ENCODE measurements at regions not wholly inside any gene's neighbourhood (a gene's known extent, or its start where the extent isn't known, plus 50 kb on each side); places are given as distances from the start of the nearest gene placed in this dataset.

DNA sequence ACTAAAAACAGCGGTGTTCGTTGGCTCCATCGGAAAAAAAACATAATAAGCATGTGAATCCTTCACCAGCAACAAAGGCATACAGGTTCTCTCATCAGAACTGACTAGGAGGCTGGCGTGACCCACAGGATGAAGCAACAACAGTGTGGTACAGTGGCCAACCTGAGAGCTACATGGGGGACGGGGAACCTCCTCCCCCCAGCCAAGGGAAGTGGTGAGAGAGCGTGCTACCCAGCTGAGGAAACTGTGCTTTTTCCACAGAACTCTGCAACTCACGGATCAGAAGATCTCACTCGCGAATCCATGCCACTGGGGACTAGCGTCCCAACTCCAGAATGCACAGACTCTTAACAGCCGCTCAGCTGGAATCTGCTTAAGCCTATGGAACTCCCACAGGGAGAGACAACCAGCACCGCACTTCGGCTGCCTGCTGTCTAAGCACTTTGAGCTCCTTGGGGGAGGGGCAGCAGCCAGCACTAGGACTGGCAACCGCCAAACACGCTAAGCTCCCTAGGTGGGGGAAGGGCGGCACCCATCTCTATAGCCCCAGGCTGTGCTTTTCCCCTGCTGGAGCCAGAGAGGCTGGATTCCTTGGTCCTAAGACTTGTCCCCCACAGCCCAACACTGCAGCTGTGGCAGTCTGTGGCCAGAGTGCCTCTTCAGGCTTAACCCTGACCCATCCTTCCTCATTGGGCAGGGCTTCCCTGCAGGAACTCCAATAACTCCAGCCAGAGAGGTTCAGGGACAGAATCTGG, 538.3 kb upstream of the BTBD3 start:
- Histone ChIP-seq H3K27ac (no peak overlapping the region), H3K4me1 (peaks cover 0 to 4% of the 10 kb centered on the region in 2 donors), H3K4me3 (no peak overlapping the region), H3K9me3 (no peaks in the 10 kb centered on the region), H3K27me3 (no peaks in the 10 kb centered on the region), H3K36me3 (no peaks in the 10 kb centered on the region)
- no peak for DNase-seq (ENCODE audit: low spot score)
- TF ChIP-seq, protein P1, sequence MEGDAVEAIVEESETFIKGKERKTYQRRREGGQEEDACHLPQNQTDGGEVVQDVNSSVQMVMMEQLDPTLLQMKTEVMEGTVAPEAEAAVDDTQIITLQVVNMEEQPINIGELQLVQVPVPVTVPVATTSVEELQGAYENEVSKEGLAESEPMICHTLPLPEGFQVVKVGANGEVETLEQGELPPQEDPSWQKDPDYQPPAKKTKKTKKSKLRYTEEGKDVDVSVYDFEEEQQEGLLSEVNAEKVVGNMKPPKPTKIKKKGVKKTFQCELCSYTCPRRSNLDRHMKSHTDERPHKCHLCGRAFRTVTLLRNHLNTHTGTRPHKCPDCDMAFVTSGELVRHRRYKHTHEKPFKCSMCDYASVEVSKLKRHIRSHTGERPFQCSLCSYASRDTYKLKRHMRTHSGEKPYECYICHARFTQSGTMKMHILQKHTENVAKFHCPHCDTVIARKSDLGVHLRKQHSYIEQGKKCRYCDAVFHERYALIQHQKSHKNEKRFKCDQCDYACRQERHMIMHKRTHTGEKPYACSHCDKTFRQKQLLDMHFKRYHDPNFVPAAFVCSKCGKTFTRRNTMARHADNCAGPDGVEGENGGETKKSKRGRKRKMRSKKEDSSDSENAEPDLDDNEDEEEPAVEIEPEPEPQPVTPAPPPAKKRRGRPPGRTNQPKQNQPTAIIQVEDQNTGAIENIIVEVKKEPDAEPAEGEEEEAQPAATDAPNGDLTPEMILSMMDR (IDR thresholded peaks at IDR 0.05) = no peak

GRCh38 chr20:11380283-11380682, 537.4 kb upstream of the BTBD3 start:
- H3K27me3 ChIP-seq = no peaks in the 10 kb centered on the region
- H3K27ac ChIP-seq = no peak overlapping the region
- no peaks in the 10 kb centered on the region for H3K36me3 ChIP-seq
- TF ChIP-seq, protein P1 (IDR thresholded peaks at IDR 0.05) = no peak
- H3K4me3 ChIP-seq = no peak overlapping the region
- peaks cover 0 to 4% of the 10 kb centered on the region in 2 donors for H3K4me1 ChIP-seq
- H3K9me3 ChIP-seq = no peaks in the 10 kb centered on the region
- DNase-seq (ENCODE audit: low spot score) = no peak

GRCh38 chr20:11387189-11387754, 530.4 kb upstream of the BTBD3 start:
- no peaks in the 10 kb centered on the region for H3K36me3 ChIP-seq
- H3K4me3 ChIP-seq = no peak overlapping the region
- H3K4me1 ChIP-seq = no peaks in the 10 kb centered on the region
- DNase-seq (ENCODE audit: low spot score) = no peak
- H3K9me3 ChIP-seq = no peaks in the 10 kb centered on the region
- no peaks in the 10 kb centered on the region for H3K27me3 ChIP-seq
- H3K27ac ChIP-seq = no peak overlapping the region
- TF ChIP-seq, protein P1 (IDR thresholded peaks at IDR 0.05) = no peak

DNA sequence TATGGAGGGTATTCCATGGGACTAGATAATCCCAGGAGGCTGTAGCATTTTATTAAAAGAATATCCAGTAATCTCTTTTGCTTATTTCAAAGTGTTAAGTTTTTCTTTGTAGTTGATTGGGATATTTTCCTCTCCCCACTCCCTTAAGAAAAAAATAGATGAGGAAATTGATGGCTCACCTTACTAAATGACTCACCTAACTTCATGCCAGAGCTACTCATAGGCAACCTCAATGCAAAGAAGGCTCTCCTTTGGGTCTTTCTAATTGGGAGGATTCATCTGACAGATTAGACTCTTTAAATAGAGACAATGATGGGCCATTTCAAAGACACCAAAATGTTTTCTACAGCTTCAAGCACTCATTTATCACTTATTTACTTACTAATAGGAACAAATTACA, 528.5 kb upstream of the BTBD3 start:
- H3K36me3 ChIP-seq = no peaks in the 10 kb centered on the region
- no peak overlapping the region for H3K4me3 ChIP-seq
- TF ChIP-seq, protein P1 (IDR thresholded peaks at IDR 0.05) = no peak
- no peaks in the 10 kb centered on the region for H3K27me3 ChIP-seq
- no peaks in the 10 kb centered on the region for H3K4me1 ChIP-seq
- no peak for DNase-seq (ENCODE audit: low spot score)
- H3K9me3 ChIP-seq = no peaks in the 10 kb centered on the region
- no peak overlapping the region for H3K27ac ChIP-seq

GRCh38 chr20:11391591-11391990, 526.1 kb upstream of the BTBD3 start:
- no peak for DNase-seq (ENCODE audit: low spot score)
- Histone ChIP-seq H3K27me3 (no peaks in the 10 kb centered on the region), H3K4me3 (no peak overlapping the region), H3K27ac (no peak overlapping the region), H3K4me1 (no peaks in the 10 kb centered on the region), H3K9me3 (no peaks in the 10 kb centered on the region), H3K36me3 (no peaks in the 10 kb centered on the region)
- TF ChIP-seq, protein P1 (IDR thresholded peaks at IDR 0.05) = no peak

Data from right atrium auricular region (tissue), 2 donors.